Retina (tissue), 1 donor: ENCODE measurements at regions not wholly inside any gene's neighbourhood (a gene's known extent, or its start where the extent isn't known, plus 50 kb on each side); places are given as distances from the start of the nearest gene placed in this dataset.

ENCODE experiments used
- DNase-seq: peaks from one replicate; pipeline ENCODE4 v3.0.0-alpha.2; 2016

DNA sequence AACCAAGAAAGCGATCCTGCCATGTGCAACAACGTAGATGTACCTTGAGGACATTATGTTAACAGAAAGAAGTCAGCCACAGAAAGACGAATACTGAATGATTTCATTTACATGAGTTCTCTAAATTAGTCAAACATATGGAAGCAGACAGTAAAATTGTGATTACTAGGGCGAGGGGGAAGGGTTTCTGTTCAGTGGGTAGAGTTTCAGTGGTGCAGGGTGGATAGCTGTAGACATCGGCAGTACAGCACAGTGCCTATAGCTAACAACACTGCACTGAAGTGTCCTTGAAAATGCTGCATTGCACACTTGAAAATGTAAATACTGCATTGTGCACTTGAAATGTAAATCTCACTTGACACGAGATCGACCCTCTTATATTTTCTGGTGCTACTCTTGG lies 275.3 kb downstream of the GALR1 start:
- no peak for DNase-seq

DNA sequence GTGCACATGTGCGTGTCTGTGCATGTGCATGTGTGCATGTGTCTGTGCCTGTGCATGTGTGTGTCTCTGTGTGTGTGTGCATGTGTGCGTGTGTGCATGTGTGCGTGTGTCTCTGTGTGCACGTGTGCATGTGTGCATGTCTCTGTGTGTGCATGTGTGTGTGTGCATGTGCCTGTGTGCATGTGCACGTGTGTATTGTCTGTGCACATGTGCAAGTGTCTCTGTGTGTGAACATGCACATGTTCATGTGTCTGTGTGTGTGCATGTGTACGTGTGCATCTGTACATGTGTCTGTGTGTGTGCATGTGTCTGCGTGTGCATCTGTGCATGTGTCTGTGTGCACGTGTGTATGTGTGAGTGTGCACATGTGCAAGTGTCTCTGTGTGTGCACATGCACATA lies 277.3 kb downstream of the GALR1 start:
- no peak for DNase-seq

DNA sequence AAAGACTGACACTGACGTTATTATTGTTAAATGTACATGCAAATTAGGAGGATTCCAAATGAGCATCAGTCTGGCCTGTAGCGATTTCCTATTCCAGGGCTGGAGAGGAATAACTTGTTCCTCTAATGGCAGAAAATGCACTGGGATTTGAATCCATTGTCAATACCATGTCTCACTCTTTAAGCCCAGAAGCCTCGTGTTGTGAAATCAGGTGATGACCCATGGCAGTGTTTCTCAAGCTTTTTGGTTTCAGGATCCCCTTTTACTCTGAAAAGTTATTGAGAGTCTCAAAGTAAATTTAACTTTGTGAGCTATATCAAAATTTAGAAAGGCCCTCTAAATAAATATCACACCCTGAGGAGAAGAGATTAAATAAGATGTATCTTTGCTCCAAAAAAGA lies 279.2 kb downstream of the GALR1 start:
- DNase-seq, result no peak

GRCh38 chr18:77529492-77530176 lies 280.0 kb downstream of the GALR1 start:
- DNase-seq, result no peak

DNA sequence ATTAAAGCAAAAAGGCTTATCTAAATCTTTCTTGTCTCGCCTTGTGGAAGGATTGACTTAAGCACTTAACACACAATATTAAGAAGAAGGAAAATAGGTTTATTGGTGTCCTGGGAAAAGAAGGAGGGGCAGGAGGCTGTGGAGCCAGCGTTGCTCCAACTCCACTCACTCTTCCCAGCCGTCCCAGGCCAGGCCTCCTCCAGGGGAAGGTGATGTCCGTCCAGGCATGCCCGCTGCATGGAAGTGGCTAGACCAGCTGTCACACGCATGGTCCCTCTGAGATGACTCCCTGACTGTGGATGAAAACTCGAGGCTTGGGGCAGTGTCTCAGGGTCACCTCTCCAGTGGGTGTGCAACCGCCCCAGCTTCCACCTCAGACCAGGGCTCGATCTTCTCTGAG lies 281.1 kb downstream of the GALR1 start:
- no peak for DNase-seq

DNA sequence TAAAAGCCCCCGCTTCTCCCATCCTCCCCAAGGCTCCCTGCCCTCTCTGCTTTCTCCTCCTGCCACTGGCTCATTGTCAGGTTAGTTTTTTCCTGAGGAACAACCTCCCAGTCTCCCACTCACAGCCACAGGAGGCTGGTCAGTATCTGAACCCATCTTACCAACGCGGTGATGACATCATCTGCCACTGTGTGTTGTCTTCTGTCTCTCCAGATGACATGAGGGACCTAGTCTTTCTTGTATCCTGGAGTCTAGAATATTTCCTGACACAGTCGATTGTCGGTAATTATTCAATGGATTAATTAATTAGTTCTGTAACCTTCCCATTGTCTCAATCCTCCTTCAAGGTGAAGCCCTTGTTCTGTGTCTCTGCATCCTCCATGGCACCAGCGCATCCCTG lies 290.2 kb downstream of the GALR1 start:
- DNase-seq, result no peak

- DNase-seq, result no peak
Observed at GRCh38 chr18:77544792-77545191, 295.1 kb downstream of the GALR1 start.

GRCh38 chr18:77547757-77548156 lies 298.1 kb downstream of the GALR1 start:
- no peak for DNase-seq

DNA sequence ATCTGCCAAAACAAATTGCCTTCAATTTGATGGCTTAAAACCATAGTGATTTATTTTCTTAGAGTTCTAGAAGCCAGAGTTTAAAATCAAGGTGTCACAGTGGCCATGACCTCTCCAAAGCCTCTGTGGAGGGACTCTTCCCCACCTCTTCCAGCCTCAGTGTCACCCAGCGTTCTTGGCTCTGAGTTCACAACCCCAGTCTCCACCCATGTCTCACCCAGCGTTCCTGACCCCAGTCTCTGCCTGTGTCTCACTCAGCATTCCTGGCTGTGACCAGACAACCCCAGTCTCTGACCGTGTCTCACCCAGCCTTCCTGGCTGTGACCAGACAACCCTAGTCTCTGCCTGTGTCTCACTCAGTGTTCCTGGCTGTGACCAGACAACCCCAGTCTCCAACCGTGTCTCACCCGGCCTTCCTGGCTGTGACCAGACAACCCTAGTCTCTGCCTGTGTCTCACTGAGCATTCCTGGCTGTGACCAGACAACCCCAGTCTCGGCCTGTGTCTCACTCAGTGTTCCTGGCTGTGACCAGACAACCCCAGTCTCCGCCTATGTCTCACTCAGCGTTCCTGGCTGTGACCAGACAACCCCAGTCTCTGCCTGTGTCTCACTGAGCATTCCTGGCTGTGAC lies 299.3 kb downstream of the GALR1 start:
- DNase-seq, result no peak

DNA sequence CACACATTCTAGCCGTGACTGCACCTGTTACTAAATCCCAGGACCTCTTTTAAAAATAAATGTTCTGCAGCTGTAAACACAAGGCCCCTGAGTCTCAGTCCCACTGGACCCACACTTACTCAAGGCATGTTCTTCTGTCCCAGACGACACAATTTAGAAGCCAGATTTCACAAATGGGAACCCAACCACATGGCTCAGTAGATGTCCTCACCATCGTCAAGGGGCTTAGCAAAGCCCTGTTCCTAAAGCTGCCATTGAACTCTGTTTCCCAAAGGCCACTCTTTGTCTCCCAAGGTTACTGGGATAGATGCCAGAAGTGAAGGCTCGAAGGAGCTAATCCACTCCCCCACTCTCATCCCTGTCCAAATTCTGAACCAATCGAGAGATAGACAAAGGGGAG lies 301.0 kb downstream of the GALR1 start:
- DNase-seq, result no peak

GRCh38 chr18:77551055-77551454 lies 301.4 kb downstream of the GALR1 start:
- DNase-seq, result no peak

DNA sequence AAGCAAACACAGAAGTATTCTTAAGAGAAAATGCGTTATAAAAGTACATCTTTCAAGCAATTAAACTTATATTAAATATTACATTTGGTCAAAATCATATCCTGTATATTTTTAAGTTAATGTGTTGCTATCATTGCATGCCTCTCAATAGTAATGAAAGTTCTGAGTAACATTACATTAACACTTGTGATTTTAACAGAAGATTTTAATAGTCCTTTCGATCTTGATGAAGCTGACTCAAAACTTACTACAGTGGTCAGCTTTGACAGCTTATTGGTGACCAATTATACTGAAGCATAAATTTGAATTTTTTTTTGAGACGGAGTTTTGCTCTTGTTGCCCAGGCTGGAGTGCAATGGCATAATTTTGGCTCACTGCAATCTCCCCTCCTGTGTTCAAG lies 303.3 kb downstream of the GALR1 start:
- DNase-seq, result no peak

DNA sequence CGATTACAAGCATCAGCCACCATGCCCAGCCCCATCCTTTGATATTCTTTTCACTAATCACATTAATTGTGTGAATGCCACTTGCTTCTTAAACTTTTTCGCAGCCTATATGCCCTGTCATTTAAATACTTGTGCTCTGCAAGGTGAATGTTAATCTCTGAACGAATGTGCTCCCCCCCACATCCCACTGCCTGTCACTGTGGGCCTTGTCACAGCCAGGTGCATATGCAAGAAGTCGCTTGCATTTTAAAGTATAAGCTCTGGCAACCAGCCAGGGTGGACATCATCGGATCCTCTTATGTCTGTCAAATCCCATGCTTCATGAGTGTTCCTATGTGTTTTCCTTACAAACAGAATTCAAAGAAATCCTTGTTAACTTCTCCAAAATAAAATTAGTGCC lies 304.4 kb downstream of the GALR1 start:
- DNase-seq, result no peak

- peak; percentile 52 for DNase-seq
Observed at GRCh38 chr18:77557046-77557587, 307.5 kb downstream of the GALR1 start.

DNA sequence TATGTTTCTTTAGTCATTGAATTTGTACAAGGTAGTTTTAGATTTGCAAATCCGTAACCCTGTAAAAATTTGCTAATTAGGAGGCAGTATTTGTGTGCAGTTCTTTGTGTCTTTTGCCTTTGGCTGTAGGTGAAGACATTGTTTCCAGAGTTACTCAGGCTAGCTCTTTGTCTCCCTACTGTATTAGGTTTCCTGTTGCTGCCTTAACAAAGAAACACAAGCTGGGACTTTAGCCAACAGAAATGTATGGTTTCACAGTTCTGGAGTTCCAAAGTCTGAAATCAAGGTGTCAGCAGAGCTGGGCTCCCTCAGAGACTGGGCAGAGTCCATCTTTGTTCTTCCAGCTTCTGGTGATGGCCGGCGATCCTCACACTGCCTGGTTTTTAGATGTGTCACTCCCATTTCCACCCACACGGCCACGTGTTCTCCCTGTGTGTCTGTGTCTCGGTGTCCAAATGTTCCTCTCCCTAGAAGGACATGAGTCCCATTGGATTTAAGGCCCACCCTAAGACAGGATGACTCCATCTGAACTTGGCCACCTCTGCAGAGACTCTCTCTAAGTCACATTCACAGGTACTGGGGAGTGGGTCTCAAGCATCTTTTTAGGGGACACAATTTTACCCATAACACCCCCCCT lies 309.7 kb downstream of the GALR1 start:
- no peak for DNase-seq

- no peak for DNase-seq
Observed at GRCh38 chr18:77560341-77560992, 310.8 kb downstream of the GALR1 start.

DNA sequence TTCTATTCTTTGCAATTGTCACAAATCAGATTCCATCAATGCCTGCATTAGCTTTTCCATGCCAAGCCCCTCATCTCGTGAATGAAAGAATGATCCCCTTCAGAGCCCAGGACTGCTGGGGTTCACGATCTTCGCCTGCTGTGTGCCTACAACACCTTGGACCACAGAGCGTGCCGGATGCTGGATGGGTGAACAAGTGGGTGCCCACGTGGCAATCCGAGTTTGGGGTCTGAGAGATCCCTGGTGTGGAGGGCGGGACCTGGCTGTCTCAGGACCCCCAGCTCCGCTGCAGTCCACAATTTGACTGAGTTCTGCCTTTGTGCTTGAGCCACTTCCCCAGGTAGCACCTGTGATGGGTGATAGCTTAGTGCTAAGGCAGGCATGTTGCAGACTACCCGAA lies 317.0 kb downstream of the GALR1 start:
- no peak for DNase-seq

GRCh38 chr18:77567205-77567604 lies 317.6 kb downstream of the GALR1 start:
- DNase-seq, result no peak

DNA sequence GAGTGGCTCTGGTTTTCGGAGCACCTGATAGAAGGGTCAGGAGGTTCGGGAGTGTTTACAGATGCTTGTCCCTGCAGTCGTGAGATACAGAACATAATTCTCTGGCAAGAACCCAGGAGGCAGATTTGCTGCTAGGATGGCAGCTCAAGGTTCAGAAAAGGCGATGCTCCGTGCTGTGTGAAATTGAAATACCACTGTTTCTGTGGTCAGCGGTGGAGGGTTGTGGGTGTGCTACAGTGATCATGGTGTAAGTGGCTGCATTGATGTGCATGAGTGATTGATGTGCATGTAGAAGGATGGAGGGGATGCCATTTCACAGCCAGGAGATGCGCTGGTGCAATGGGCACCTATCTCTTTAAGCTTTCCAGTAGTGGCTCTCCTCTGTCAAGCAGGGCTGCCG lies 322.1 kb downstream of the GALR1 start:
- DNase-seq, result no peak

DNA sequence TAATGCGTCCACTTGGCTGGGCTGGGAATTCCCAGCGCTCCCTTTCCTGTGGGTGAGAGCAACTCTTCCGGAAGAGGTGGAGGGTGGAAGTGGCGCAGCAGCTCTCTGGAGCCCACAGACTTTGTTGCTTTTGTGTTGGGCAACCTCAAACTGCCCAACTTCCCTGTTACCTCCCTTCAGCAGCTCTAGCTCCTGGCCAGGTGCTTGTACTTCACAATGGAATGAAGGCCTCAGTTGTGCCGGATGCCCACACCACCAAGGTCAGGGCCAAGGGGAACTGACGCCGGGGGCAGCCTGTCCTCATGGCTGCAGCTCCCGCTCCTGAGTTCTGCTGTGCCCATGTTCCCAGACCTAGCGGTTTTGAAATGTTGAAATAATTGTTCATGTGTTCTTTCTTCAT lies 322.9 kb downstream of the GALR1 start:
- DNase-seq, result no peak

DNA sequence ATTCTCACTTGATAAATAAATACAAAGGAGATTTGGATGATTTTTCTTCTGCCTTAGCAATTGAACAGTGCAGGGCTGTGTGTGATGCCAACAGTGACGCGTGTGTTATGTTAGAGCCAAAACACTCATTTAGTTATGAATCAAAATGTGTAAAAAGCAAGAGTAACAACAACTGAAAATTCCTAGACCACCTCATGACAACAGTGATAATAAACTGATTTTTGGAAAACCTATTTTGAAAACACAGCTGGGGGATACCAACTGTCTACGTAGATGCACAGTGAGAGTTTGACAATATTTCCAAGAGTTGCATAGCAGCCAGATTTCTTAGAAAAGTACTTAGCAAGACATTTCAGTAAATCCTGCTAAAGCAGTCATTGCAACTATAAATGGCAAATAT lies 323.9 kb downstream of the GALR1 start:
- DNase-seq, result no peak

DNA sequence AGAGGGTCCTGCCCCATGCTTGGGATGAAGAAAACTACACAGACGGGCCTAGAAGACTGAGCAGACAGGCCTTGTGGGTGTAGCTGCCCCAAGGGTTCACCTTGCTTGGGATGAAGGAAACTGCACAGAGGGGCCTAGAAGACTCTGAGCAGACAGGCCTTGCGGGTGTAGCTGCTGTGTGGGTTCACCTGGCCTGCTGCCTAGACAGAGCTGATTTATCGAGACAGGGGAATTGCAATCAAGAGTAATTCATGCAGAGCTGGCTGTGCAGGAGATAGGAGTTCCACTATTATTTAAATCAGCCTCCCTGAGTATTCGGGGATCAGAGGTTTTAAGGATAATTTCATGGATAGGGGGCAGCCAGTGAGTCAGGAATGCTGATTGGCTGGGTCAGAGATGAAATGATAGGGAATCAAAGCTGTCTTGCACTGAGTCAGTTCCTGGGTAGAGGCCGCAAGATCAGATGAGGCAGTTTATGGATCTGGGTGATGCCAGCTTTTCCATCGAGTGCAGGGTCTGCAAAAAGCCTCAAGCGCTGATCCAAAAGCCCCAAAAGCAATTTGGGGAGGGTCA lies 341.4 kb downstream of the GALR1 start:
- DNase-seq, result no peak

DNA sequence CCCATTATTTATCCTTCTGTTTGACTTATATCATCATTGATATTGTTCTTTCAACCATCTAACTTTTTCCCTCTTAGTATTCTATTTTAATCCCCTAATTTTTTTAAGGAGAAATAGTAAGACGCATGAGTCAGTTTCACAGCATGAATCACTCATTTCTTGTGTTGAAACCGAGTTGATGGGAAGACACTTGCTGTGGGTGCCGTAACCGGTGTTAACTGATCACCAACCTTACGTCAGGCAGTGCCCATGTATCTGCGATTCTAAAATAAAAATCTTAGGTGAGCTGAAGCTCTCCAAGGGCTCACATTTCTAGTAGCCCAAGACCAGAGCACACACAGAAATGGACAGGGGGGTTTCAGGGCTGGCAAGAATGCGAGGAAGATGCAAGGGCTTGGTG lies 348.1 kb downstream of the GALR1 start:
- no peak for DNase-seq
